Heart left ventricle (tissue), 13 donors: ENCODE measurements at regions not wholly inside any gene's neighbourhood (a gene's known extent, or its start where the extent isn't known, plus 50 kb on each side); places are given as distances from the start of the nearest gene placed in this dataset.

Experiments
- POLR2A ChIP-seq, 2 donors: fragments of 450-650 bp; IDR thresholded peaks; one replicate each; pipeline ENCODE4 v1.6.1; 2017; ENCODE audit warnings: antibody characterized with exemption in 2 of 2, mild to moderate bottlenecking in 2 of 2, moderate library complexity in 2 of 2
- TF ChIP-seq, protein P1 (sequence below), 12 donors: fragments of 200-600 bp; sonication (generic) in 4 of 12; IDR thresholded peaks; one replicate each; pipeline versions ENCODE4 v1.5.0 to v1.8.0; 2018 to 2022; ENCODE audit warnings: antibody characterized with exemption in 12 of 12, mild to moderate bottlenecking in 5 of 12
- donor health status: ischemic (EF 13 %, LVEDD 7.1; RV severe dilation, severe dysfunction).
- donor health status: DM: no; HTN: yes; CAD: no.
- donor health status: DM: no; HTN: no; CAD: no.
- donor health status: ischemic (EF 25% LVEDD 6.9; RV normal size, moderate dysfunction).
- donor health status: ischemic (EF 25% LVEDD 5.7; RV mildly dilated, moderate dysfunction).
- donor health status: ischemic (EF 35%, LVEDD 5.7; RV mildly dilated, moderate dysfunction).
- donor health status: nonischemic (EF 11% LVEDD 7.7; RV severe dilation, severe dysfunction).
- donor health status: DM: yes; HTN: yes; CAD: no.
- donor health status: PGD.
- donor health status: ischemic (EF 29% LVEDD 5.4; RV normal size, mild dysfunction).
- donor health status: nonischemic (EF 23%, LVEDD 6.1; RV moderate dilation, normal function).

DNA sequence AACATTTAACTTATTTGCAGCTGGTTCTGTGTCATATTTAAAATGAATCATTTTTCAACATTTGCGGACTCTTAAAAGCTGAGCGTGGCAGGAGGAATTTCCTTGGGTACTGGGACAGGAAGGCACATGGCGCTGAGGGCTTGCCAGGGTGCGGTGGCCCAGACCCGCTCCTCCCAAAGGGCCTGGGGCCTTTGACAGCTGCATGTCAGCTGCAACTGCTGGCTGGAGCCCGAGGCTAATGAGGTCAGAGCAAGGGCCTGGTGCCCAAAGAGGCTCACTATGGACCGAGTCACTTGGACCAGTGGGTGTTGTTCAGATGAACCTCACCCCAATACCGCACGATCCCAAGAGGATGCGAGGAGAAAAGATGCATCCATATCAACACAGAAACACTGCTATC is 326.9 kb downstream of the CTTN start:
- no peak for TF ChIP-seq POLR2A (IDR thresholded peaks at IDR 0.05)
- TF ChIP-seq, protein P1, sequence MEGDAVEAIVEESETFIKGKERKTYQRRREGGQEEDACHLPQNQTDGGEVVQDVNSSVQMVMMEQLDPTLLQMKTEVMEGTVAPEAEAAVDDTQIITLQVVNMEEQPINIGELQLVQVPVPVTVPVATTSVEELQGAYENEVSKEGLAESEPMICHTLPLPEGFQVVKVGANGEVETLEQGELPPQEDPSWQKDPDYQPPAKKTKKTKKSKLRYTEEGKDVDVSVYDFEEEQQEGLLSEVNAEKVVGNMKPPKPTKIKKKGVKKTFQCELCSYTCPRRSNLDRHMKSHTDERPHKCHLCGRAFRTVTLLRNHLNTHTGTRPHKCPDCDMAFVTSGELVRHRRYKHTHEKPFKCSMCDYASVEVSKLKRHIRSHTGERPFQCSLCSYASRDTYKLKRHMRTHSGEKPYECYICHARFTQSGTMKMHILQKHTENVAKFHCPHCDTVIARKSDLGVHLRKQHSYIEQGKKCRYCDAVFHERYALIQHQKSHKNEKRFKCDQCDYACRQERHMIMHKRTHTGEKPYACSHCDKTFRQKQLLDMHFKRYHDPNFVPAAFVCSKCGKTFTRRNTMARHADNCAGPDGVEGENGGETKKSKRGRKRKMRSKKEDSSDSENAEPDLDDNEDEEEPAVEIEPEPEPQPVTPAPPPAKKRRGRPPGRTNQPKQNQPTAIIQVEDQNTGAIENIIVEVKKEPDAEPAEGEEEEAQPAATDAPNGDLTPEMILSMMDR (IDR thresholded peaks at IDR 0.05): no peak
